ENCODE measurements at regions not wholly inside any gene's neighbourhood (a gene's known extent, or its start where the extent isn't known, plus 50 kb on each side); places are given as distances from the start of the nearest gene placed in this dataset.

- no peak overlapping the region for H3K4me3 Mint-ChIP-seq
- intact Hi-C loops (cut with micrococcal nuclease): no loop called here
- no peaks in the 10 kb centered on the region for H3K4me1 Mint-ChIP-seq
Observed at GRCh38 chr6:134103006-134103405, 50.6 kb upstream of the SLC2A12 start.

More at GRCh38 chr6:134103006-134103405, 50.6 kb upstream of the SLC2A12 start:
- H3K27ac Mint-ChIP-seq: no peak overlapping the region
- Histone ChIP-seq H3K27me3 (ENCODE audit: control insufficient read depth, insufficient read depth, low read length) (peaks cover 2% of the 10 kb centered on the region), H3K9me3 (ENCODE audit: control insufficient read depth, insufficient read depth, low read length) (no peaks in the 10 kb centered on the region), H3K36me3 (ENCODE audit: control insufficient read depth, insufficient read depth, low read length) (no peaks in the 10 kb centered on the region), H3K4me1 (ENCODE audit: control insufficient read depth, insufficient read depth, low read length) (no peaks in the 10 kb centered on the region), H3K4me3 (ENCODE audit: low read length) (no peak overlapping the region), H3K27ac (ENCODE audit: low read length) (no peak overlapping the region)
- WGBS (ENCODE audit: insufficient coverage): 67% methylated on average over 4 of the region's 4 CpGs
- H3K36me3 Mint-ChIP-seq: no peaks in the 10 kb centered on the region
- no peaks in the 10 kb centered on the region for H3K9me3 Mint-ChIP-seq
- DNase-seq (no peak), ATAC-seq (no peak)
- TF ChIP-seq, protein P1, sequence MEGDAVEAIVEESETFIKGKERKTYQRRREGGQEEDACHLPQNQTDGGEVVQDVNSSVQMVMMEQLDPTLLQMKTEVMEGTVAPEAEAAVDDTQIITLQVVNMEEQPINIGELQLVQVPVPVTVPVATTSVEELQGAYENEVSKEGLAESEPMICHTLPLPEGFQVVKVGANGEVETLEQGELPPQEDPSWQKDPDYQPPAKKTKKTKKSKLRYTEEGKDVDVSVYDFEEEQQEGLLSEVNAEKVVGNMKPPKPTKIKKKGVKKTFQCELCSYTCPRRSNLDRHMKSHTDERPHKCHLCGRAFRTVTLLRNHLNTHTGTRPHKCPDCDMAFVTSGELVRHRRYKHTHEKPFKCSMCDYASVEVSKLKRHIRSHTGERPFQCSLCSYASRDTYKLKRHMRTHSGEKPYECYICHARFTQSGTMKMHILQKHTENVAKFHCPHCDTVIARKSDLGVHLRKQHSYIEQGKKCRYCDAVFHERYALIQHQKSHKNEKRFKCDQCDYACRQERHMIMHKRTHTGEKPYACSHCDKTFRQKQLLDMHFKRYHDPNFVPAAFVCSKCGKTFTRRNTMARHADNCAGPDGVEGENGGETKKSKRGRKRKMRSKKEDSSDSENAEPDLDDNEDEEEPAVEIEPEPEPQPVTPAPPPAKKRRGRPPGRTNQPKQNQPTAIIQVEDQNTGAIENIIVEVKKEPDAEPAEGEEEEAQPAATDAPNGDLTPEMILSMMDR (IDR thresholded peaks at IDR 0.05): no peak
- H3K27me3 Mint-ChIP-seq (ENCODE audit: low read depth in 2 of 2): peaks cover 15 to 51% of the 10 kb centered on the region in 2 donors

Measured in natural killer cell (primary cell).